HG03442 (cell line): ENCODE measurements at regions not wholly inside any gene's neighbourhood (a gene's known extent, or its start where the extent isn't known, plus 50 kb on each side); places are given as distances from the start of the nearest gene placed in this dataset.
"Not testable (repeated sequence)": the region's sequence is repeated elsewhere in the genome, so short reads cannot be mapped to it uniquely, and the experiment has no call there.

Source experiments
- ATAC-seq: cut with Tn5 transposase; IDR thresholded peaks from one replicate; pipeline ENCODE4 v1.9.1; 2021; ENCODE audit warnings: mild to moderate bottlenecking, moderate library complexity; ENCODE audit not compliant: unreplicated experiment

- no peak for ATAC-seq
These were observed 127.2 kb downstream of the UTP18 start for GRCh38 chr17:51387582-51387981.

- no peak for ATAC-seq
These were observed 127.6 kb downstream of the UTP18 start for GRCh38 chr17:51387986-51388385.

- no peak for ATAC-seq
These were observed 129.5 kb downstream of the UTP18 start for GRCh38 chr17:51389875-51390274.

- no peak for ATAC-seq
These were observed 131.8 kb downstream of the UTP18 start for GRCh38 chr17:51391982-51392654.

GRCh38 chr17:51395621-51396020 is 135.3 kb downstream of the UTP18 start:
- no peak for ATAC-seq

GRCh38 chr17:51397361-51398127 is 137.2 kb downstream of the UTP18 start:
- no peak for ATAC-seq

GRCh38 chr17:51398128-51398525 is 137.8 kb downstream of the UTP18 start:
- no peak for ATAC-seq

- ATAC-seq, result no peak
These were observed 138.3 kb downstream of the UTP18 start for GRCh38 chr17:51398687-51399086.

GRCh38 chr17:51401279-51401678 is 140.9 kb downstream of the UTP18 start:
- no peak for ATAC-seq

- ATAC-seq, result no peak
These were observed 142.6 kb downstream of the UTP18 start for GRCh38 chr17:51402899-51403298.

GRCh38 chr17:51407576-51407975 is 147.2 kb downstream of the UTP18 start:
- ATAC-seq, result no peak

- no peak for ATAC-seq
These were observed 159.1 kb downstream of the UTP18 start for GRCh38 chr17:51419476-51419875.

- ATAC-seq, result no peak
These were observed 161.2 kb downstream of the UTP18 start for GRCh38 chr17:51421525-51421924.

GRCh38 chr17:51422634-51423033 is 162.3 kb downstream of the UTP18 start:
- ATAC-seq, result no peak

GRCh38 chr17:51423421-51424160 is 163.2 kb downstream of the UTP18 start:
- ATAC-seq, result no peak

- no peak for ATAC-seq
These were observed 165.4 kb downstream of the UTP18 start for GRCh38 chr17:51425773-51426172.

GRCh38 chr17:51427323-51427811 is 167.0 kb downstream of the UTP18 start:
- peak; percentile 22 for ATAC-seq

GRCh38 chr17:51427856-51428255 is 167.5 kb downstream of the UTP18 start:
- ATAC-seq, result peak; percentile 87

- no peak for ATAC-seq
These were observed 168.5 kb downstream of the UTP18 start for GRCh38 chr17:51428668-51429495.

GRCh38 chr17:51429938-51430337 is 169.6 kb downstream of the UTP18 start:
- ATAC-seq, result not testable (repeated sequence)

- ATAC-seq, result no peak
These were observed 170.2 kb downstream of the UTP18 start for GRCh38 chr17:51430591-51430990.
